ENCODE measurements at regions not wholly inside any gene's neighbourhood (a gene's known extent, or its start where the extent isn't known, plus 50 kb on each side); places are given as distances from the start of the nearest gene placed in this dataset.

DNA sequence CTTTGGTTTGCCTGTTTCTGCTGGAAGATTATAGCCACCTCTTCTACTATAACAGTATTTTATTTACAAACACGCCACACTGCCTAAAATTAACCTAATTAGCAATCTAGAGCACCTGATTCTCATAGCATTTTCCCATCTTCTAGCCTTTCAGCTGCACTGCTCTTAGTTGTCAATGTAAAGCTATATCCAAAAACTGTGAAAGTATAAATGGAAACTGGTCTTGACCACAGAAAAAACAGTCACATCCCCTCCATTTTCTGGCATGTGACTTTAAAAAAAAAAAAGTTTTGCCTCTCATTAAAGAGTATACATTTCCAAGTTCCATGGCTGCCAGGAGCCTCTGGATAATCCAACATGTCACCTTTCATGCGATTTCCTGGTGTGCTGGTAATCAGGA lies 287.8 kb downstream of the DTWD2 start:
- H3K36me3 ChIP-seq (ENCODE audit: control insufficient read depth in 1 of 2, insufficient read depth in 2 of 2, low read length in 1 of 2) = no peaks in the 10 kb centered on the region
- intact Hi-C loops (cut with DNase I) = no loop called here
- no peaks in the 10 kb centered on the region for H3K27me3 ChIP-seq (ENCODE audit: control insufficient read depth in 1 of 2, insufficient read depth in 2 of 2, low read length in 1 of 2)

DNA sequence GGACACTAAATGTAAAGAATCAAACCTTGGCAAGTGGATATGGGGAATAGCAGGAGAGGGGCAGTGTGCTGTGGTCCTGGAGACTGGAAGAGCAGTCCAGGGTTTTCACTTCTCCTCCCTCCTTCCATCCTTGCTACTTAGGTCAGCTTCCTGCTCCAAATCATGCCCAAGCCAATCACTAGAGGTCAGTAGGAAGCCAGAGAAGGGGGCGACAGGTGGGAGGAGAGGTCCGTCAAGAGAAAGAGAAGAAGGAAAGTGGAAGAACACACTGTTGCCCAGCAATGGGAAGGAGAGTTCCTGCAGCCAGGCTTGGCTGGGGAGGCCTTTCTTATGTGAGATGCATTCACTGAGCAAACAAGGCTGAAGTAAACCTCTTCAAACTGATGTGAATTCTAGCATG lies 289.6 kb downstream of the DTWD2 start:
- WGBS, 2 donors = 33 to 35% methylated on average over 2 of the region's 2 CpGs
- H3K4me3 ChIP-seq (ENCODE audit: low read length in 2 of 2) = no peak overlapping the region
- intact Hi-C loops (cut with DNase I) = no loop called here
- no peak for DNase-seq
- ATAC-seq (ENCODE audit: low FRiP score) = no peak
- H3K9me3 ChIP-seq (ENCODE audit: control insufficient read depth, low read length) = peaks cover 4% of the 10 kb centered on the region
- H3K27ac ChIP-seq (ENCODE audit: low read depth in 1 of 2, low read length in 2 of 2) = no peak overlapping the region
- H3K27me3 ChIP-seq (ENCODE audit: control insufficient read depth in 1 of 2, insufficient read depth in 2 of 2, low read length in 1 of 2) = no peaks in the 10 kb centered on the region
- H3K36me3 ChIP-seq (ENCODE audit: control insufficient read depth in 1 of 2, insufficient read depth in 2 of 2, low read length in 1 of 2) = no peaks in the 10 kb centered on the region
- no peaks in the 10 kb centered on the region for H3K4me1 ChIP-seq (ENCODE audit: control insufficient read depth in 1 of 2, insufficient read depth in 2 of 2, low read length in 2 of 2)

More for the DNA sequence above, 287.8 kb downstream of the DTWD2 start:
- no peak overlapping the region for H3K4me3 ChIP-seq (ENCODE audit: low read length in 2 of 2)
- DNase-seq (no peak), ATAC-seq (ENCODE audit: low FRiP score) (no peak)
- no peaks in the 10 kb centered on the region for H3K4me1 ChIP-seq (ENCODE audit: control insufficient read depth in 1 of 2, insufficient read depth in 2 of 2, low read length in 2 of 2)
- 36 to 40% methylated on average over 2 of the region's 2 CpGs for WGBS, 2 donors
- peaks cover 4% of the 10 kb centered on the region for H3K9me3 ChIP-seq (ENCODE audit: control insufficient read depth, low read length)
- no peak overlapping the region for H3K27ac ChIP-seq (ENCODE audit: low read depth in 1 of 2, low read length in 2 of 2)

DNA sequence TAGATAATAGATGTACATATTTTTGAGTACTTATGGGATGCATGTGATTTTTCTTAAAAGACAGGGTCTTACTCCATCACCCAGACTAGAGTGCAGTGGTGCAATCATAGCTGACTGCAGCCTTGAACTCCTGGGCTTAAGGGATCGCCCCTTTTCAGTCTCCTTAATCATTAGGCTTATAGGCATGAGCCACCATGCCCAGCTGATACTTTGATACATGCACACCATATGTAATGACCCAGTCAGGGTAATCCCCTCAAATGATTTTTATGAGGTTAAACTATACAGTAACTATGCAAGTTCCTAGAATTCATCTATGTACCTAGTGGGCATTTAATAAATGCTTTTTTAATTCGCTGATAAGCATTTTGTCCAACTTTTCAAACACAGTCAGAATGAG lies 292.3 kb downstream of the DTWD2 start:
- ATAC-seq (ENCODE audit: low FRiP score) (no peak), DNase-seq (no peak)
- no peak overlapping the region for H3K4me3 ChIP-seq (ENCODE audit: low read length in 2 of 2)
- H3K27me3 ChIP-seq (ENCODE audit: control insufficient read depth in 1 of 2, insufficient read depth in 2 of 2, low read length in 1 of 2) = no peaks in the 10 kb centered on the region
- H3K9me3 ChIP-seq (ENCODE audit: control insufficient read depth, low read length) = no peaks in the 10 kb centered on the region
- WGBS, 2 donors = 86 to 87% methylated on average over 2 of the region's 2 CpGs
- no peaks in the 10 kb centered on the region for H3K4me1 ChIP-seq (ENCODE audit: control insufficient read depth in 1 of 2, insufficient read depth in 2 of 2, low read length in 2 of 2)
- intact Hi-C loops (cut with DNase I) = no loop called here
- no peaks in the 10 kb centered on the region for H3K36me3 ChIP-seq (ENCODE audit: control insufficient read depth in 1 of 2, insufficient read depth in 2 of 2, low read length in 1 of 2)
- no peak overlapping the region for H3K27ac ChIP-seq (ENCODE audit: low read depth in 1 of 2, low read length in 2 of 2)

DNA sequence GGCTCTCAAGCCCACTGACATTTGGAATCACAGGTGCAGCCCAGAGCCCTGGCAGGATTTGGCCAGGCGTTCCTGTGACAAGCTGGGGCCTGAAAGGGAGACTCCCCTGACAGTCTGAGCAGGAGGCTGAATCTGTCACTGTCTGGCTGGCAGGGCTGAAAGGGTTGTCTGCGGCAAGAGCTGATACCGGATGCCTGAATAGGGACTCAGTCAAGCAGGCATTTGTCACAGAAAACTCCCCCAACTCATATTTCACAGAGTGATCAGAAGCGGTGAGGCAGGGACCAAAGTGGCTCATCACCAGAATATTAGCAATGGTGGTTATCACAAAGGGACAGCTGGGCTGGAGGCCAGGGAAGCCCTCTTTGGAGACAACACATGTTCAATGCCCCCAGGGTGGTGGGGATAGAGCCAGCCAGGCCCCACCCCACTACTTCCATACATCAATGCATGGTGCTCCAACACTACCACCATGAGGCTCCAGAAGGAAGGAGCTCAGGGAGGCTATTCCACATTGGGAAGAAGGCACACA lies 295.5 kb downstream of the DTWD2 start:
- no peaks in the 10 kb centered on the region for H3K9me3 ChIP-seq (ENCODE audit: control insufficient read depth, low read length)

GRCh38 chr5:118687661-118688621 lies 300.4 kb downstream of the DTWD2 start:
- 76 to 79% methylated on average over 5 of the region's 5 CpGs for WGBS, 2 donors
- H3K36me3 ChIP-seq (ENCODE audit: control insufficient read depth in 1 of 2, insufficient read depth in 2 of 2, low read length in 1 of 2) = no peaks in the 10 kb centered on the region
- intact Hi-C loops (cut with DNase I) = no loop called here
- H3K9me3 ChIP-seq (ENCODE audit: control insufficient read depth, low read length) = no peaks in the 10 kb centered on the region
- no peaks in the 10 kb centered on the region for H3K4me1 ChIP-seq (ENCODE audit: control insufficient read depth in 1 of 2, insufficient read depth in 2 of 2, low read length in 2 of 2)
- H3K27ac ChIP-seq (ENCODE audit: low read depth in 1 of 2, low read length in 2 of 2) = no peak overlapping the region
- no peak overlapping the region for H3K4me3 ChIP-seq (ENCODE audit: low read length in 2 of 2)
- no peak for DNase-seq
- no peak for ATAC-seq (ENCODE audit: low FRiP score)
- H3K27me3 ChIP-seq (ENCODE audit: control insufficient read depth in 1 of 2, insufficient read depth in 2 of 2, low read length in 1 of 2) = no peaks in the 10 kb centered on the region

More for the DNA sequence above, 295.5 kb downstream of the DTWD2 start:
- WGBS, 2 donors = 43 to 46% methylated on average over 4 of the region's 4 CpGs
- no peak overlapping the region for H3K27ac ChIP-seq (ENCODE audit: low read depth in 1 of 2, low read length in 2 of 2)
- no peak overlapping the region for H3K4me3 ChIP-seq (ENCODE audit: low read length in 2 of 2)
- DNase-seq = no peak
- no peak for ATAC-seq (ENCODE audit: low FRiP score)
- intact Hi-C loops (cut with DNase I) = no loop called here
- no peaks in the 10 kb centered on the region for H3K27me3 ChIP-seq (ENCODE audit: control insufficient read depth in 1 of 2, insufficient read depth in 2 of 2, low read length in 1 of 2)
- H3K36me3 ChIP-seq (ENCODE audit: control insufficient read depth in 1 of 2, insufficient read depth in 2 of 2, low read length in 1 of 2) = no peaks in the 10 kb centered on the region
- H3K4me1 ChIP-seq (ENCODE audit: control insufficient read depth in 1 of 2, insufficient read depth in 2 of 2, low read length in 2 of 2) = no peaks in the 10 kb centered on the region

DNA sequence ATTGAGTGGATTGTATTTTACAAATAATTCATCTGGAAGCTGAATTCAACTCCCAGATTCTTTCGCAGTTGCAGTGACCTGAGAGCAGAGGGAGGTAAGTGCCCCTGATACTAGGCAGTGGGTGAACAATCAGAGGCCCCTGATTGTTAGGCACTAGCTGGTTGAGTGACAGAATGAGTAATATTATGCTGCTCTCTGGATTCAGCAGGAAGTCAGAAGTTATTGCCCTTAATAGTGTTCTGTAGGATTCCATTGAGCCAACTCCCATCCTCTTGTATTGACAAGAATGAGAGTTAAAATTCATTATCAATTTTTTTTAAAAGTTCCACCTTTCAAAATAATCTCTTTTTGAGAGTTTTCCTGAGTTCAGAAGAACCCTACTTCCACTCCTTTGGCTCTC lies 301.2 kb downstream of the DTWD2 start:
- no peaks in the 10 kb centered on the region for H3K36me3 ChIP-seq (ENCODE audit: control insufficient read depth in 1 of 2, insufficient read depth in 2 of 2, low read length in 1 of 2)
- no peak overlapping the region for H3K27ac ChIP-seq (ENCODE audit: low read depth in 1 of 2, low read length in 2 of 2)
- intact Hi-C loops (cut with DNase I) = no loop called here
- H3K9me3 ChIP-seq (ENCODE audit: control insufficient read depth, low read length) = no peaks in the 10 kb centered on the region
- H3K27me3 ChIP-seq (ENCODE audit: control insufficient read depth in 1 of 2, insufficient read depth in 2 of 2, low read length in 1 of 2) = no peaks in the 10 kb centered on the region
- no peak overlapping the region for H3K4me3 ChIP-seq (ENCODE audit: low read length in 2 of 2)
- no peak for DNase-seq
- 95 to 100% methylated on average over 1 of the region's 1 CpG for WGBS, 2 donors
- no peak for ATAC-seq (ENCODE audit: low FRiP score)
- no peaks in the 10 kb centered on the region for H3K4me1 ChIP-seq (ENCODE audit: control insufficient read depth in 1 of 2, insufficient read depth in 2 of 2, low read length in 2 of 2)

DNA sequence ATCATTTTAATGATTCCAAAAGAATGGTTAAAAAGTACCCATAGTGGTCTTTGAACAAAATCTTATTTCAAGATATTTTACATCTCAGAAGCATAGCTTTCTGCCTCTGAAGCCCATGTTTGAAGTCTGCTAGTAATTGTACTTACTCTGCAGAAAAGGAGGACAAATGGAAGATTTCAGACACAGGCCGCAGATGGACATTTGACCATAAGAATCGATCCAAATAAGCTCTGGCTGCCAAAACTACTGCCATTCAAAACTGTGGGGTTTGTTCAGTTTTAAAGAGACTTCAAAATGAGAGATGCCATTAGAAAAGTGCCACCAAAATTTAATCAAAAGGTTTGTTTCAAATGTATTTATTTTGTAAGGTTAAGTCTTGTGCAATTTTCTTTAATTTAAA lies 306.7 kb downstream of the DTWD2 start:
- Histone ChIP-seq H3K36me3 (ENCODE audit: control insufficient read depth in 1 of 2, insufficient read depth in 2 of 2, low read length in 1 of 2) (no peaks in the 10 kb centered on the region), H3K27me3 (ENCODE audit: control insufficient read depth in 1 of 2, insufficient read depth in 2 of 2, low read length in 1 of 2) (no peaks in the 10 kb centered on the region), H3K27ac (ENCODE audit: low read depth in 1 of 2, low read length in 2 of 2) (no peak overlapping the region), H3K9me3 (ENCODE audit: control insufficient read depth, low read length) (no peaks in the 10 kb centered on the region), H3K4me1 (ENCODE audit: control insufficient read depth in 1 of 2, insufficient read depth in 2 of 2, low read length in 2 of 2) (no peaks in the 10 kb centered on the region), H3K4me3 (ENCODE audit: low read length in 2 of 2) (no peak overlapping the region)
- intact Hi-C loops (cut with DNase I) = no loop called here
- ATAC-seq (ENCODE audit: low FRiP score) (no peak), DNase-seq (no peak)
- 92% methylated on average over 2 of the region's 2 CpGs for WGBS, 2 donors

DNA sequence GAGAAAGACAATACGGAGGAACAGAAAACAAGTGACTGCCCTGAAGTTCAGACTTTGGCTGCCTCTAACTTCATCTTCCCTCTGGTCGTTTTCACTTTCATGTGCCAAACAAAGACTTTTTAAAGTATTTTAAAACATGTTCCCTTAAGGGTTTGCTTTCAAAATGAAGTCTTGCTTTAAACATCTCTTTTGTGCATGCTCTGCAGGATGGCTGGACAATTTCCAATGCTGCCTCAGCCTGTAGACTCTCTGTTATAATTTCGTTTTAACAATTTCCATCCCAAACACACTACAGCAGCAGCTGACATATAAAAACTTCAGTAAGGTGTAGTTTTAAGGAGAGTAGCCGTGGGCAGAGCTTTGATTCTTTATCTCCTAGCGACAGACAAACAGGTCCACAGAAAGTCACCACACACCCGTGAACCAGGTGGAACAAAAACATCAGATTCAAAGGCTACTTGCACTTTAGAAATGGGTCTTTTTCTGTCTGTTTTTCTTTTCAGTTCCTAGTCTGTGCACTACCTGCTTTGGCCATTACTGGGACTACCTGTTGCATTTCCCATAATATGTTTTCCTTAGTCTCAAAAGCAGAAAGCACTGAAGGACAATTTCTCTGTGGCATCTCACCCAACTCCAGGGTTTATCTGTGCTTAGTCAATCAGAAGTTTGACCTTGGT lies 308.9 kb downstream of the DTWD2 start:
- intact Hi-C loops (cut with DNase I) = no loop called here
- H3K4me1 ChIP-seq (ENCODE audit: control insufficient read depth in 1 of 2, insufficient read depth in 2 of 2, low read length in 2 of 2) = no peaks in the 10 kb centered on the region
- no peaks in the 10 kb centered on the region for H3K27me3 ChIP-seq (ENCODE audit: control insufficient read depth in 1 of 2, insufficient read depth in 2 of 2, low read length in 1 of 2)
- no peaks in the 10 kb centered on the region for H3K9me3 ChIP-seq (ENCODE audit: control insufficient read depth, low read length)
- no peak overlapping the region for H3K4me3 ChIP-seq (ENCODE audit: low read length in 2 of 2)
- no peak for DNase-seq
- no peaks in the 10 kb centered on the region for H3K36me3 ChIP-seq (ENCODE audit: control insufficient read depth in 1 of 2, insufficient read depth in 2 of 2, low read length in 1 of 2)
- 25 to 32% methylated on average over 6 of the region's 6 CpGs for WGBS, 2 donors
- ATAC-seq (ENCODE audit: low FRiP score) = no peak
- H3K27ac ChIP-seq (ENCODE audit: low read depth in 1 of 2, low read length in 2 of 2) = no peak overlapping the region

Data from aorta (tissue), 5 donors.